Ascending aorta (tissue), 2 donors: ENCODE measurements at regions not wholly inside any gene's neighbourhood (a gene's known extent, or its start where the extent isn't known, plus 50 kb on each side); places are given as distances from the start of the nearest gene placed in this dataset.

ENCODE experiments used
- DNase-seq, 2 donors: peaks; one replicate each; pipeline ENCODE4 v3.0.0-alpha.2; 2019; ENCODE audit warnings: low spot score in 2 of 2
- H3K27ac ChIP-seq, 2 donors: fragments of 200-600 bp; sonication (generic); one replicate each; pipeline ENCODE4 v1.5.1; 2016 to 2017; ENCODE audit warnings: mild to moderate bottlenecking in 1 of 2
- H3K27me3 ChIP-seq: fragments of 200-600 bp; sonication (generic); one replicate; pipeline ENCODE4 v1.5.1; 2017
- H3K36me3 ChIP-seq, 2 donors: fragments of 200-600 bp; sonication (generic); one replicate each; pipeline ENCODE4 v1.5.1; 2016
- H3K4me1 ChIP-seq, 2 donors: fragments of 200-600 bp; sonication (generic); one replicate each; pipeline ENCODE4 v1.5.1; 2016 to 2017; ENCODE audit warnings: mild to moderate bottlenecking in 1 of 2
- H3K4me3 ChIP-seq, 2 donors: fragments of 200-600 bp; sonication (generic); one replicate each; pipeline ENCODE4 v1.5.1; 2016 to 2017; ENCODE audit warnings: mild to moderate bottlenecking in 1 of 2
- H3K9me3 ChIP-seq, 2 donors: fragments of 200-600 bp; sonication (generic); one replicate each; pipeline ENCODE4 v1.5.1; 2016
- CTCF ChIP-seq, 3 experiments: fragments of 200-600 bp in 2 of 3; fragments of 450-650 bp in 1 of 3; sonication (generic) in 2 of 3; IDR thresholded peaks; one replicate each; pipeline ENCODE4 v1.5.1; 2016 to 2019; ENCODE audit warnings: antibody characterized with exemption in 3 of 3, mild to moderate bottlenecking in 1 of 3, moderate library complexity in 1 of 3
- intact Hi-C: fragments of 100-400 bp; cut with DNase I; formaldehyde crosslinking; loops from one replicate; pipeline ENCODE4 v1.15.1; 2023

- H3K36me3 ChIP-seq, result no peaks in the 10 kb centered on the region
- no peaks in the 10 kb centered on the region for H3K4me1 ChIP-seq
- intact Hi-C loops, result no loop called here
- no peaks in the 10 kb centered on the region for H3K27me3 ChIP-seq
- TF ChIP-seq CTCF (IDR thresholded peaks at IDR 0.05), result no peak
- no peaks in the 10 kb centered on the region for H3K9me3 ChIP-seq
- H3K4me3 ChIP-seq, result no peak overlapping the region
- no peak for DNase-seq
- H3K27ac ChIP-seq, result no peak overlapping the region
These were observed 307.0 kb upstream of the SPOCK3 start for GRCh38 chr4:167541286-167541685.

- intact Hi-C loops, result no loop called here
- no peak overlapping the region for H3K4me3 ChIP-seq
- H3K27me3 ChIP-seq, result no peaks in the 10 kb centered on the region
- DNase-seq, result no peak
- no peak for TF ChIP-seq CTCF (IDR thresholded peaks at IDR 0.05)
- H3K36me3 ChIP-seq, result no peaks in the 10 kb centered on the region
- H3K27ac ChIP-seq, result no peak overlapping the region
- H3K4me1 ChIP-seq, result no peaks in the 10 kb centered on the region
- no peaks in the 10 kb centered on the region for H3K9me3 ChIP-seq
These were observed 310.1 kb upstream of the SPOCK3 start for GRCh38 chr4:167544391-167544790.

GRCh38 chr4:167550021-167550420, 315.7 kb upstream of the SPOCK3 start:
- Histone ChIP-seq H3K4me1 (no peaks in the 10 kb centered on the region), H3K27ac (no peak overlapping the region), H3K9me3 (no peaks in the 10 kb centered on the region), H3K27me3 (no peaks in the 10 kb centered on the region), H3K36me3 (no peaks in the 10 kb centered on the region), H3K4me3 (no peak overlapping the region)
- DNase-seq, result no peak
- no peak for TF ChIP-seq CTCF (IDR thresholded peaks at IDR 0.05)
- intact Hi-C loops, result no loop called here

- Histone ChIP-seq H3K27me3 (no peaks in the 10 kb centered on the region), H3K4me1 (no peaks in the 10 kb centered on the region), H3K36me3 (no peaks in the 10 kb centered on the region), H3K9me3 (peaks cover 0 to under 1% of the 10 kb centered on the region in 2 donors), H3K27ac (no peak overlapping the region), H3K4me3 (no peak overlapping the region)
- TF ChIP-seq CTCF (IDR thresholded peaks at IDR 0.05), result no peak
- no peak for DNase-seq
- intact Hi-C loops, result no loop called here
These were observed 321.2 kb upstream of the SPOCK3 start for GRCh38 chr4:167555338-167556022.

GRCh38 chr4:167578906-167579305, 344.6 kb upstream of the SPOCK3 start:
- no peaks in the 10 kb centered on the region for H3K36me3 ChIP-seq
- TF ChIP-seq CTCF (IDR thresholded peaks at IDR 0.05), result no peak
- no peaks in the 10 kb centered on the region for H3K4me1 ChIP-seq
- H3K9me3 ChIP-seq, result no peaks in the 10 kb centered on the region
- H3K27me3 ChIP-seq, result no peaks in the 10 kb centered on the region
- intact Hi-C loops, result no loop called here
- H3K4me3 ChIP-seq, result no peak overlapping the region
- DNase-seq, result no peak
- H3K27ac ChIP-seq, result no peak overlapping the region
